Sigmoid colon (tissue), 4 donors: ENCODE measurements at regions not wholly inside any gene's neighbourhood (a gene's known extent, or its start where the extent isn't known, plus 50 kb on each side); places are given as distances from the start of the nearest gene placed in this dataset.

ENCODE experiments used
- POLR2A ChIP-seq, 2 donors: fragments of 450-650 bp; IDR thresholded peaks; one replicate each; pipeline ENCODE4 v1.6.1; 2016; ENCODE audit warnings: antibody characterized with exemption in 2 of 2, mild to moderate bottlenecking in 2 of 2, moderate library complexity in 2 of 2
- POLR2AphosphoS5 ChIP-seq, 4 donors: sonication (generic); formaldehyde crosslinking; IDR thresholded peaks; one replicate each; pipeline ENCODE4 v1.6.1; 2017; ENCODE audit warnings: antibody characterized with exemption in 4 of 4
- TF ChIP-seq, protein P1 (sequence below), 4 experiments: fragments of 450-650 bp in 3 of 4; fragments of 200-600 bp in 1 of 4; IDR thresholded peaks; one replicate each; pipeline ENCODE4 v1.5.1; 2016 to 2019; ENCODE audit warnings: antibody characterized with exemption in 4 of 4, mild to moderate bottlenecking in 3 of 4, moderate library complexity in 2 of 4

DNA sequence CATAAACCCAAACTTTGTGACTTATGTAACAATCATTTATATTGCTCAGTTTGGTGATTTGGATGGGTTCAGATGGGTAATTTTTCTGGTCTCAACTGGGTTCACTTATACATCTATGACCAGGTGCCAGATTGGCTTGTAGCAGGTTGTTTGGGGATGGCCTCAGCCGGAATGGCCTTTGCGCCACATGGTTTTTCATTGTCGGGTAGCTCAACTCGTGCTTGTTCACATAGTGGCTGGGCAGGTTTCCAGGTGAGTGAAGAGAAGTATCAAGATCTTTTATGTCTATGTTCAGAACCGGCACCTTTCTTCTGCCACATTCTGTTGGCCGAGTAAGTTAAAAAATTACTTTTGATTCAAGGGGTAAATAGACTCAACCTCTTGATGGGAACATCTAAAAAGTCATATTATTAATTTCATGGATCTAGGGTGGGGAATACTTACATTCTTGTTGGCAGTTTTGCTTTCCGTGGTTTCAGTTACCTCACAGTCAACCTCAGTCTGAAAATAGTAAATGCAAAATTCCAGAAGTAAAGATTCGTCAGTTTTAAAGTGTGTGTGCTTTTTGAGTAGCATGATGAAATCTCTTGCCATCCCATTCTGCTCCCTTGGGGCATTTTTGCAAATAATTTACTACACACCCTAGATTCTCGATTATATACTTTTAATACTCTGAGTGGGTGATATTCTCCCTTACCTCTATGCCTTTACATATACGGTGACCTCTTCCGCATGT, 745.7 kb upstream of the CCDC54 start:
- no peak for TF ChIP-seq POLR2A (IDR thresholded peaks at IDR 0.05)
- TF ChIP-seq, protein P1, sequence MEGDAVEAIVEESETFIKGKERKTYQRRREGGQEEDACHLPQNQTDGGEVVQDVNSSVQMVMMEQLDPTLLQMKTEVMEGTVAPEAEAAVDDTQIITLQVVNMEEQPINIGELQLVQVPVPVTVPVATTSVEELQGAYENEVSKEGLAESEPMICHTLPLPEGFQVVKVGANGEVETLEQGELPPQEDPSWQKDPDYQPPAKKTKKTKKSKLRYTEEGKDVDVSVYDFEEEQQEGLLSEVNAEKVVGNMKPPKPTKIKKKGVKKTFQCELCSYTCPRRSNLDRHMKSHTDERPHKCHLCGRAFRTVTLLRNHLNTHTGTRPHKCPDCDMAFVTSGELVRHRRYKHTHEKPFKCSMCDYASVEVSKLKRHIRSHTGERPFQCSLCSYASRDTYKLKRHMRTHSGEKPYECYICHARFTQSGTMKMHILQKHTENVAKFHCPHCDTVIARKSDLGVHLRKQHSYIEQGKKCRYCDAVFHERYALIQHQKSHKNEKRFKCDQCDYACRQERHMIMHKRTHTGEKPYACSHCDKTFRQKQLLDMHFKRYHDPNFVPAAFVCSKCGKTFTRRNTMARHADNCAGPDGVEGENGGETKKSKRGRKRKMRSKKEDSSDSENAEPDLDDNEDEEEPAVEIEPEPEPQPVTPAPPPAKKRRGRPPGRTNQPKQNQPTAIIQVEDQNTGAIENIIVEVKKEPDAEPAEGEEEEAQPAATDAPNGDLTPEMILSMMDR (IDR thresholded peaks at IDR 0.05) = no peak
- TF ChIP-seq POLR2AphosphoS5 (IDR thresholded peaks at IDR 0.05) = no peak
